ENCODE measurements at regions not wholly inside any gene's neighbourhood (a gene's known extent, or its start where the extent isn't known, plus 50 kb on each side); places are given as distances from the start of the nearest gene placed in this dataset.

GRCh38 chr3:69439643-69440270 lies 53.9 kb upstream of the FRMD4B start:
- TF ChIP-seq CTCF (IDR thresholded peaks at IDR 0.05): peak in 3 of 4 experiments; percentile 35 to 65 (median 58)
- no peak for TF ChIP-seq POLR2AphosphoS5 (IDR thresholded peaks at IDR 0.05)
